SW480 (cell line): ENCODE measurements at regions not wholly inside any gene's neighbourhood (a gene's known extent, or its start where the extent isn't known, plus 50 kb on each side); places are given as distances from the start of the nearest gene placed in this dataset.

Experiments
- DNase-seq: peaks from one replicate; pipeline ENCODE4 v3.0.0-alpha.2; 2016; ENCODE audit warnings: low spot score

GRCh38 chr4:54152846-54153600 lies 53.1 kb downstream of the GSX2 start:
- DNase-seq: peak; percentile 12

DNA sequence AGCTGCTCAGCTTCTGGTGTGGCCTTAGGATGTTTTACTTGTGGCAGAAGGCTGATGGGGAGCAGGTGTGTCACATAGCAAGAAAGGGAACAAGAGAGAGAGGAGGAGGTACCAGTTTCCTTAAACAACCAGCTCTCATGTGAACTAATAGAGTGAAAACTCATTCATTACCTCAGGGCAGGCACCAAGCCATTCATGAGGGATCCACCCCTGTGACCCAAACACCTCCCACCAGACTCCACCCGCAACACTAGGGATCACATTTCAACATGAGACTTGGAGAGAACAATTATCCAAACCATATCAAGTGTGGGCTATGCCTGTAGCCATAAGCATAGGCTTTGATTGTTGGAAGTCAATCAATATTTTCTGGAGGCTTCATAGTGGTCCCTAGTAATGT lies 56.0 kb downstream of the GSX2 start:
- no peak for DNase-seq

DNA sequence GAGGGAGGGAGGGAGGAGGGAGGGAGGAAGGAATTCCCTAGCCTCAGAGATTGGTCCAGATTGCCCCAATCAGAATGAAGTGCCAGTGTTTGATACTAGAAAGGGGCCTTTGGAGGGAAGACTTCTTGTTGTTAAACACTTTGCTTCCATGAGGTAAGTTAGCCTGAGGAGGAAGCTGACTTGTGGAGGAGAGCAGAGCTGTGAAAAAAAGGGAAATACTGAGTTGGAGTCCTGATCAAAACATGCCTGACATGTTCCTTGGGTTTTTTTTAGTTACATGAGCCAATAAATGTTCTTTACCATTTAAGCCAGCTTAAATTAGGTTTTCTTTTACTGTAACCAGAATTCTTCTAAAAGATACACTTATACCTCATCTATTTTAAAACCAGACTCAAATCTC lies 57.6 kb downstream of the GSX2 start:
- DNase-seq: no peak

- no peak for DNase-seq
Measured at GRCh38 chr4:54159543-54159942, 59.6 kb downstream of the GSX2 start.

DNA sequence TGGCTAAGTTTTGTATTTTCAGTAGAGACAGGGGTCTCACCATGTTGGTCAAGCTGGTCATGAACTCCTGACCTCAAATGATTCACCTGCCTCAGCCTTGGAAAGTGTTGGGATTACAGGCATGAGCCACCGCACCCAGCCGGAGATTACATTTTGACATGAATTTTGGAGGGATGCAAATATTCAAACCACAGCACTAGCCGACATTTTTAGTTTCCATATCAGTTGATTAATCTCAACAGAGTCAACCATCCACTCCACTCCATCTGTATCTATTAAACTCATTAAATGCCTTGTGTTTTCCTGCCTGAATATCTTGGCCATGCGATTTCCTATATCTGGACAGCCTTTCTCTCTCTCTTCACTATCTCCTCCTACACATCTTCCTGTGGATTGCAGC lies 64.1 kb upstream of the PDGFRA start:
- DNase-seq: no peak

DNA sequence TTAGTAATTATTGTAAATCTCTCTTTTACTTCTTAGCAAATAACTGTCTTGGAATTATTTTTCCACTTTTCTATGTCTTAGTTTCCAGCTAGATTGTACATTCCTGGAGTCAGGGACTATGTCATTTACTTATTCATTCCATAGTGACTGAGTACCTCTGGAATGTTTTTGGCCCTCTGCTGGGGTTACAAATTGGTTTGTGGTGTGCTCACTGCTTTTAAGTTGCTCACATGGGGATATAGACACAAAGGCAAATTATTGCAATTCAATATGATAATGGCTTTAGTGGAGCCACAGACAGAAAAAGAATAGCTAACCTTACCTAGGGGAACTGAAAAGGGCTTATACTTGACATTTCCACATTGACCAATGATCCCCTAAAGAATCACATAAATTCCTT lies 63.7 kb upstream of the PDGFRA start:
- peak; percentile 73 for DNase-seq

DNA sequence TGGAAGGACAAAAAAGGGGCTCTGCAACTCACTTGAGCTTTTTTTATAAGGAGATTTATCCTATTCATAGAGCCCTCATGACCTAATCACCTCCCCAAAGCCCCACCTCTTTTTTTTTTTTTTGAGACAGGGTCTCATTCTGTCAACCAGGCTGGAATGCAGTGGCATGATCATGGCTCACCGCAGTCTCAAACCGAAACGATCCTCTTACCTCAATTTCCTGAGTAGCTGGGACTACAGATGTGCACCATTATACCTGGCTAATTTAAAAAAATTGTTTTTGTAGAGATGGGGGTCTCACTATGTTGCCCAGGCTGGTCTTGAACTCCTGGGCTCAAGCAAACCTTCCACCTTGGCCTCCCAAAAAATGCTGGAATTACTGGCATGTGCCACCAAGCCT lies 61.6 kb upstream of the PDGFRA start:
- DNase-seq: no peak

GRCh38 chr4:54169176-54169575 lies 59.9 kb upstream of the PDGFRA start:
- no peak for DNase-seq

GRCh38 chr4:54172156-54172555 lies 56.9 kb upstream of the PDGFRA start:
- DNase-seq: no peak

- DNase-seq: no peak
Measured at GRCh38 chr4:54173281-54173912, 55.7 kb upstream of the PDGFRA start.

- no peak for DNase-seq
Measured at GRCh38 chr4:54176202-54176601, 52.9 kb upstream of the PDGFRA start.
